ENCODE measurements at regions not wholly inside any gene's neighbourhood (a gene's known extent, or its start where the extent isn't known, plus 50 kb on each side); places are given as distances from the start of the nearest gene placed in this dataset.

GRCh38 chr3:107076946-107077345 lies 300.3 kb upstream of the CCDC54 start:
- no peak for TF ChIP-seq CTCF (IDR thresholded peaks at IDR 0.05)
- no peak overlapping the region for H3K27ac ChIP-seq

GRCh38 chr3:107077391-107077790 lies 299.8 kb upstream of the CCDC54 start:
- no peak overlapping the region for H3K27ac ChIP-seq
- no peak for TF ChIP-seq CTCF (IDR thresholded peaks at IDR 0.05)
- no peak for TF ChIP-seq ZFX (IDR thresholded peaks at IDR 0.05; ENCODE audit: borderline replicate concordance)

- TF ChIP-seq ZFX (IDR thresholded peaks at IDR 0.05; ENCODE audit: borderline replicate concordance), result no peak
- TF ChIP-seq CTCF (IDR thresholded peaks at IDR 0.05), result no peak
- no peak overlapping the region for H3K27ac ChIP-seq
These were observed 294.7 kb upstream of the CCDC54 start for GRCh38 chr3:107082527-107082926.

GRCh38 chr3:107085261-107085660 lies 292.0 kb upstream of the CCDC54 start:
- TF ChIP-seq CTCF (IDR thresholded peaks at IDR 0.05) (no peak), ZFX (IDR thresholded peaks at IDR 0.05; ENCODE audit: borderline replicate concordance) (no peak)

GRCh38 chr3:107092121-107092520 lies 285.1 kb upstream of the CCDC54 start:
- TF ChIP-seq CTCF (IDR thresholded peaks at IDR 0.05) (no peak), ZFX (IDR thresholded peaks at IDR 0.05; ENCODE audit: borderline replicate concordance) (no peak)
- no peak overlapping the region for H3K27ac ChIP-seq

More at GRCh38 chr3:107085261-107085660, 292.0 kb upstream of the CCDC54 start:
- no peak overlapping the region for H3K27ac ChIP-seq

GRCh38 chr3:107098864-107099263 lies 278.4 kb upstream of the CCDC54 start:
- H3K27ac ChIP-seq, result no peak overlapping the region
- TF ChIP-seq ZFX (IDR thresholded peaks at IDR 0.05; ENCODE audit: borderline replicate concordance) (no peak), CTCF (IDR thresholded peaks at IDR 0.05) (no peak)

GRCh38 chr3:107100137-107100536 lies 277.1 kb upstream of the CCDC54 start:
- TF ChIP-seq CTCF (IDR thresholded peaks at IDR 0.05), result no peak
- TF ChIP-seq ZFX (IDR thresholded peaks at IDR 0.05; ENCODE audit: borderline replicate concordance), result no peak
- H3K27ac ChIP-seq, result no peak overlapping the region

All from 22Rv1 (cell line).